ENCODE measurements at regions not wholly inside any gene's neighbourhood (a gene's known extent, or its start where the extent isn't known, plus 50 kb on each side); places are given as distances from the start of the nearest gene placed in this dataset.
"Not testable (repeated sequence)": the region's sequence is repeated elsewhere in the genome, so short reads cannot be mapped to it uniquely, and the experiment has no call there.

- no peak for DNase-seq (ENCODE audit: low read depth)
Observed at GRCh38 chr13:22839603-22840530, 340.9 kb upstream of the SGCG start.

GRCh38 chr13:22846551-22846950, 334.2 kb upstream of the SGCG start:
- DNase-seq (ENCODE audit: low read depth) = no peak

- no peak for DNase-seq (ENCODE audit: low read depth)
Observed at GRCh38 chr13:22848539-22849052, 332.2 kb upstream of the SGCG start.

- DNase-seq (ENCODE audit: low read depth) = no peak
Observed at GRCh38 chr13:22855926-22856325, 324.9 kb upstream of the SGCG start.

- DNase-seq (ENCODE audit: low read depth) = not testable (repeated sequence)
Observed at GRCh38 chr13:22858980-22859379, 321.8 kb upstream of the SGCG start.

- not testable (repeated sequence) for DNase-seq (ENCODE audit: low read depth)
Observed at GRCh38 chr13:22859411-22859810, 321.4 kb upstream of the SGCG start.

GRCh38 chr13:22861958-22862466, 318.8 kb upstream of the SGCG start:
- DNase-seq (ENCODE audit: low read depth) = no peak

GRCh38 chr13:22862478-22862877, 318.3 kb upstream of the SGCG start:
- DNase-seq (ENCODE audit: low read depth) = no peak

GRCh38 chr13:22866221-22866620, 314.6 kb upstream of the SGCG start:
- no peak for DNase-seq (ENCODE audit: low read depth)

- DNase-seq (ENCODE audit: low read depth) = no peak
Observed at GRCh38 chr13:22871231-22871630, 309.5 kb upstream of the SGCG start.

GRCh38 chr13:22874839-22875238, 305.9 kb upstream of the SGCG start:
- DNase-seq (ENCODE audit: low read depth) = no peak

- no peak for DNase-seq (ENCODE audit: low read depth)
Observed at GRCh38 chr13:22877421-22877820, 303.4 kb upstream of the SGCG start.

GRCh38 chr13:22880741-22881720, 299.7 kb upstream of the SGCG start:
- no peak for DNase-seq (ENCODE audit: low read depth)

GRCh38 chr13:22881721-22882608, 298.8 kb upstream of the SGCG start:
- not testable (repeated sequence) for DNase-seq (ENCODE audit: low read depth)

- no peak for DNase-seq (ENCODE audit: low read depth)
Observed at GRCh38 chr13:22883262-22883840, 297.4 kb upstream of the SGCG start.

GRCh38 chr13:22883956-22884355, 296.8 kb upstream of the SGCG start:
- no peak for DNase-seq (ENCODE audit: low read depth)

GRCh38 chr13:22886061-22886460, 294.7 kb upstream of the SGCG start:
- not testable (repeated sequence) for DNase-seq (ENCODE audit: low read depth)

GRCh38 chr13:22889376-22889775, 291.4 kb upstream of the SGCG start:
- not testable (repeated sequence) for DNase-seq (ENCODE audit: low read depth)

- no peak for DNase-seq (ENCODE audit: low read depth)
Observed at GRCh38 chr13:22893204-22893603, 287.6 kb upstream of the SGCG start.

GRCh38 chr13:22893777-22894176, 287.0 kb upstream of the SGCG start:
- no peak for DNase-seq (ENCODE audit: low read depth)

All from fibroblast of gingiva (primary cell).